Peyer's patch (tissue), 4 donors: ENCODE measurements at regions not wholly inside any gene's neighbourhood (a gene's known extent, or its start where the extent isn't known, plus 50 kb on each side); places are given as distances from the start of the nearest gene placed in this dataset.
A peak's percentile ranks its signal among the peaks of the same experiment; 100 is the strongest.
"Not testable (repeated sequence)": the region's sequence is repeated elsewhere in the genome, so short reads cannot be mapped to it uniquely, and the experiment has no call there.

Source experiments
- DNase-seq, 3 donors: peaks; one replicate each; pipeline ENCODE4 v3.0.0-alpha.2; 2017 to 2019
- H3K27ac ChIP-seq, 4 donors: fragments of 200-600 bp; sonication (generic); one replicate each; pipeline ENCODE4 v1.5.1; 2016 to 2019
- H3K27me3 ChIP-seq, 2 donors: fragments of 200-600 bp; sonication (generic); one replicate each; pipeline ENCODE4 v1.5.1; 2019
- H3K36me3 ChIP-seq, 3 donors: fragments of 200-600 bp; sonication (generic); one replicate each; pipeline ENCODE4 v1.5.1; 2016 to 2019
- H3K4me1 ChIP-seq, 4 donors: fragments of 200-600 bp; sonication (generic); one replicate each; pipeline ENCODE4 v1.5.1; 2016 to 2019
- H3K4me3 ChIP-seq, 4 donors: fragments of 200-600 bp; sonication (generic); 1 replicate in 3 of 4; 2 replicates in 1 of 4; pipeline ENCODE4 v1.5.1; 2016 to 2019; ENCODE audit warnings: mild to moderate bottlenecking in 1 of 4
- H3K9me3 ChIP-seq, 4 donors: fragments of 200-600 bp; sonication (generic); one replicate each; pipeline ENCODE4 v1.5.1; 2016 to 2019; ENCODE audit warnings: mild to moderate bottlenecking in 1 of 4
- CTCF ChIP-seq, 6 experiments: fragments of 450-650 bp in 4 of 6; fragments of 200-600 bp in 2 of 6; sonication (generic) in 1 of 6; IDR thresholded peaks; one replicate each; pipeline ENCODE4 v1.5.1; 2017 to 2019; ENCODE audit warnings: antibody characterized with exemption in 6 of 6, mild to moderate bottlenecking in 3 of 6, moderate library complexity in 1 of 6
- POLR2A ChIP-seq, 2 donors: fragments of 450-650 bp; IDR thresholded peaks; one replicate each; pipeline ENCODE4 v1.5.1; 2017; ENCODE audit warnings: antibody characterized with exemption in 2 of 2, mild to moderate bottlenecking in 2 of 2, moderate library complexity in 2 of 2

GRCh38 chr3:61381745-61382392, 130.6 kb upstream of the FHIT start:
- TF ChIP-seq CTCF (IDR thresholded peaks at IDR 0.05) (peak in 5 of 6 experiments; percentile 18 to 76 (median 69)), POLR2A (IDR thresholded peaks at IDR 0.05) (no peak)
- no peaks in the 10 kb centered on the region for H3K27me3 ChIP-seq
- no peaks in the 10 kb centered on the region for H3K9me3 ChIP-seq
- no peak overlapping the region for H3K27ac ChIP-seq
- no peak overlapping the region for H3K4me3 ChIP-seq
- no peak for DNase-seq
- no peaks in the 10 kb centered on the region for H3K4me1 ChIP-seq
- no peaks in the 10 kb centered on the region for H3K36me3 ChIP-seq

GRCh38 chr3:61387817-61388216, 136.6 kb upstream of the FHIT start:
- H3K27ac ChIP-seq = no peak overlapping the region
- no peaks in the 10 kb centered on the region for H3K9me3 ChIP-seq
- H3K4me1 ChIP-seq = no peaks in the 10 kb centered on the region
- no peaks in the 10 kb centered on the region for H3K36me3 ChIP-seq
- no peak for DNase-seq
- H3K4me3 ChIP-seq = no peak overlapping the region
- no peak for TF ChIP-seq POLR2A (IDR thresholded peaks at IDR 0.05)
- no peak for TF ChIP-seq CTCF (IDR thresholded peaks at IDR 0.05)
- no peaks in the 10 kb centered on the region for H3K27me3 ChIP-seq

GRCh38 chr3:61393480-61393947, 142.3 kb upstream of the FHIT start:
- DNase-seq, H3K4me1 ChIP-seq, H3K27me3 ChIP-seq, H3K4me3 ChIP-seq, H3K9me3 ChIP-seq, H3K36me3 ChIP-seq, H3K27ac ChIP-seq: not testable (repeated sequence)

GRCh38 chr3:61401359-61401758, 150.1 kb upstream of the FHIT start:
- H3K36me3 ChIP-seq = no peaks in the 10 kb centered on the region
- no peaks in the 10 kb centered on the region for H3K27me3 ChIP-seq
- H3K27ac ChIP-seq = no peak overlapping the region
- TF ChIP-seq POLR2A (IDR thresholded peaks at IDR 0.05) (no peak), CTCF (IDR thresholded peaks at IDR 0.05) (no peak)
- H3K4me1 ChIP-seq = no peaks in the 10 kb centered on the region
- no peak for DNase-seq
- no peak overlapping the region for H3K4me3 ChIP-seq
- H3K9me3 ChIP-seq = no peaks in the 10 kb centered on the region

GRCh38 chr3:61407397-61407796, 154.0 kb upstream of the PTPRG start:
- no peaks in the 10 kb centered on the region for H3K36me3 ChIP-seq
- DNase-seq = no peak
- no peaks in the 10 kb centered on the region for H3K27me3 ChIP-seq
- H3K9me3 ChIP-seq = no peaks in the 10 kb centered on the region
- H3K27ac ChIP-seq = no peak overlapping the region
- no peak for TF ChIP-seq POLR2A (IDR thresholded peaks at IDR 0.05)
- no peak for TF ChIP-seq CTCF (IDR thresholded peaks at IDR 0.05)
- H3K4me1 ChIP-seq = no peaks in the 10 kb centered on the region
- H3K4me3 ChIP-seq = no peak overlapping the region

GRCh38 chr3:61409638-61410037, 151.7 kb upstream of the PTPRG start:
- H3K36me3 ChIP-seq = no peaks in the 10 kb centered on the region
- no peak for DNase-seq
- no peaks in the 10 kb centered on the region for H3K4me1 ChIP-seq
- H3K27ac ChIP-seq = no peak overlapping the region
- no peak overlapping the region for H3K4me3 ChIP-seq
- H3K9me3 ChIP-seq = no peaks in the 10 kb centered on the region
- TF ChIP-seq CTCF (IDR thresholded peaks at IDR 0.05) (no peak), POLR2A (IDR thresholded peaks at IDR 0.05) (no peak)
- no peaks in the 10 kb centered on the region for H3K27me3 ChIP-seq

GRCh38 chr3:61410358-61410757, 151.0 kb upstream of the PTPRG start:
- DNase-seq, H3K27ac ChIP-seq, H3K4me3 ChIP-seq, H3K4me1 ChIP-seq, H3K36me3 ChIP-seq, H3K27me3 ChIP-seq, H3K9me3 ChIP-seq: not testable (repeated sequence)
